DND-41 (cell line): ENCODE measurements at regions not wholly inside any gene's neighbourhood (a gene's known extent, or its start where the extent isn't known, plus 50 kb on each side); places are given as distances from the start of the nearest gene placed in this dataset.

Experiments used
- ATAC-seq: fragments of 200-7000 bp; cut with Tn5 transposase; 3 replicates; pipeline ENCODE4 v1.9.1; 2021; ENCODE audit warnings: low read depth; ENCODE audit not compliant: insufficient read depth
- DNase-seq: peaks from one replicate; pipeline ENCODE4 v3.0.0-alpha.2; 2020
- H2AFZ ChIP-seq: 2 replicates; pipeline ENCODE4 v1.6.0; 2012; ENCODE audit warnings: low read depth, low read length
- H3K27ac ChIP-seq: 2 replicates; pipeline ENCODE4 v1.5.1; 2012; ENCODE audit warnings: low read length, inconsistent platforms
- H3K27me3 ChIP-seq: fragments of 200-600 bp; sonication (generic); 2 replicates; pipeline ENCODE4 v1.6.0; 2012; ENCODE audit warnings: low read length, mild to moderate bottlenecking, inconsistent platforms; ENCODE audit not compliant: insufficient read depth, poor library complexity
- H3K36me3 ChIP-seq: 2 replicates; pipeline ENCODE4 v1.5.1; 2012; ENCODE audit warnings: low read length, inconsistent platforms; ENCODE audit not compliant: insufficient read depth
- H3K4me1 ChIP-seq: 2 replicates; pipeline ENCODE4 v1.5.1; 2012; ENCODE audit warnings: mild to moderate bottlenecking, low read length; ENCODE audit not compliant: insufficient read depth
- H3K4me2 ChIP-seq: 2 replicates; pipeline ENCODE4 v1.6.0; 2012; ENCODE audit warnings: mild to moderate bottlenecking, moderate library complexity, low read length, inconsistent platforms; ENCODE audit not compliant: insufficient read depth
- H3K4me3 ChIP-seq, 2 experiments: fragments of 200-600 bp in 1 of 2; shearing (Covaris generic) in 1 of 2; 2 replicates each; pipeline ENCODE4 v1.5.1; 2012 to 2016; ENCODE audit warnings: inconsistent platforms in 2 of 2, low read length in 2 of 2, mild to moderate bottlenecking in 2 of 2, low read depth in 1 of 2, moderate library complexity in 1 of 2
- H3K79me2 ChIP-seq: 2 replicates; pipeline ENCODE4 v1.6.0; 2012; ENCODE audit warnings: low read length, inconsistent platforms; ENCODE audit not compliant: insufficient read depth
- H3K9ac ChIP-seq: 2 replicates; pipeline ENCODE4 v1.6.0; 2012; ENCODE audit warnings: low read depth, mild to moderate bottlenecking, inconsistent platforms, low read length, moderate library complexity
- H3K9me3 ChIP-seq: 2 replicates; pipeline ENCODE4 v1.5.1; 2012; ENCODE audit warnings: low read length, moderate library complexity, mild to moderate bottlenecking, inconsistent platforms; ENCODE audit not compliant: insufficient read depth, severe bottlenecking
- H4K20me1 ChIP-seq: 2 replicates; pipeline ENCODE4 v1.6.0; 2012; ENCODE audit warnings: low read length; ENCODE audit not compliant: insufficient read depth
- CTCF ChIP-seq: IDR thresholded peaks from 2 replicates; pipeline ENCODE4 v1.5.1; 2012; ENCODE audit warnings: borderline replicate concordance, low read length, moderate library complexity, mild to moderate bottlenecking; ENCODE audit not compliant: poor library complexity, severe bottlenecking; ENCODE audit errors: extremely low read depth
- EZH2 ChIP-seq: IDR thresholded peaks from 3 replicates; pipeline ENCODE4 v1.6.1; 2012; ENCODE audit warnings: borderline replicate concordance, low read depth, mild to moderate bottlenecking, moderate library complexity, low read length, inconsistent platforms; ENCODE audit not compliant: severe bottlenecking

- Histone ChIP-seq H4K20me1 (no peaks in the 10 kb centered on the region; the same call in 1 of the 2 replicates), H3K27me3 (peaks cover 21% of the 10 kb centered on the region), H3K36me3 (no peaks in the 10 kb centered on the region), H3K9me3 (no peaks in the 10 kb centered on the region), H3K4me3 (no peak overlapping the region), H3K4me2 (no peak overlapping the region), H3K79me2 (no peaks in the 10 kb centered on the region), H3K9ac (no peak overlapping the region), H3K27ac (no peak overlapping the region), H2AFZ (no peak overlapping the region), H3K4me1 (no peaks in the 10 kb centered on the region)
- DNase-seq: no peak
- TF ChIP-seq EZH2: no peak
- TF ChIP-seq CTCF: no peak
- ATAC-seq: no peak
Measured at GRCh38 chr20:57899554-57899953, 189.7 kb upstream of the PMEPA1 start.

- DNase-seq (no peak), ATAC-seq (no peak)
- H3K79me2 ChIP-seq: no peaks in the 10 kb centered on the region
- no peaks in the 10 kb centered on the region for H3K4me1 ChIP-seq
- H3K9me3 ChIP-seq: no peaks in the 10 kb centered on the region
- H2AFZ ChIP-seq: no peak overlapping the region
- no peaks in the 10 kb centered on the region for H3K36me3 ChIP-seq
- H3K4me2 ChIP-seq: no peak overlapping the region
- TF ChIP-seq EZH2 (no peak), CTCF (no peak)
- H3K4me3 ChIP-seq: no peak overlapping the region
- H4K20me1 ChIP-seq: peaks cover 3% of the 10 kb centered on the region
- no peak overlapping the region for H3K9ac ChIP-seq
- H3K27me3 ChIP-seq: peaks cover 10% of the 10 kb centered on the region
- H3K27ac ChIP-seq: no peak overlapping the region
Measured at GRCh38 chr20:57898332-57898731, 188.5 kb upstream of the PMEPA1 start.

- H3K79me2 ChIP-seq: no peaks in the 10 kb centered on the region
- no peaks in the 10 kb centered on the region for H3K36me3 ChIP-seq
- no peaks in the 10 kb centered on the region for H3K9me3 ChIP-seq
- no peak overlapping the region for H3K27ac ChIP-seq
- H2AFZ ChIP-seq: no peak overlapping the region
- ATAC-seq (no peak), DNase-seq (no peak)
- H3K4me3 ChIP-seq: no peak overlapping the region
- peaks cover 4% of the 10 kb centered on the region for H4K20me1 ChIP-seq
- peaks cover 10% of the 10 kb centered on the region for H3K27me3 ChIP-seq
- no peaks in the 10 kb centered on the region for H3K4me1 ChIP-seq
- H3K4me2 ChIP-seq: no peak overlapping the region
- no peak overlapping the region for H3K9ac ChIP-seq
- TF ChIP-seq EZH2 (no peak), CTCF (no peak)
Measured at GRCh38 chr20:57897891-57898290, 188.1 kb upstream of the PMEPA1 start.
